ENCODE measurements at regions not wholly inside any gene's neighbourhood (a gene's known extent, or its start where the extent isn't known, plus 50 kb on each side); places are given as distances from the start of the nearest gene placed in this dataset.

DNA sequence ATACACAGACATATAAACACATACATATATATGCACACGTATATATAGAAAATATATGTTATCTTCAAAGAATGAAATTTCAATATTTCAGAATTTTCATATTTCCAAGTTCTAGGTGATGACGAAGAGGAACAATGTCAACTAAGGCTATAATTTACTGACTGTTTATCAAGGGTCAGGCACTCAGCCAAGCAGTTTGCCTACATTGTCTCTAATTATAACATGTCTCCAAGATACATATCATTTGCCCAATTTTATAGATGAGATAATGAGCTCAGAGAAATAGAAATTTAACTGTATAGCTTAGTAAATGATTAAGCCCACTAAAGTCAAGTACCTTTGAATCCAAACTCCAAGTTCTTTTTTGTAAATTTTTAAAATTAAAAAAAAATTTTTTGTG, 99.9 kb upstream of the PLSCR4 start:
- TF ChIP-seq EZH2 (IDR thresholded peaks at IDR 0.05; ENCODE audit: low read depth): no peak
- no peak for TF ChIP-seq CTCF (conservative IDR thresholded peaks at IDR 0.05)

All from PC-9 (cell line).